Thymus (tissue), 11 donors: ENCODE measurements at regions not wholly inside any gene's neighbourhood (a gene's known extent, or its start where the extent isn't known, plus 50 kb on each side); places are given as distances from the start of the nearest gene placed in this dataset.

ENCODE experiments used
- DNase-seq, 9 donors: peaks; one replicate each; pipeline ENCODE4 v3.0.0-alpha.2; 2013; ENCODE audit warnings: low spot score in 9 of 9, low read depth in 6 of 9, missing footprints in 1 of 9
- H3K27ac ChIP-seq, 2 donors: one replicate each; pipeline ENCODE4 v1.5.1; 2013; ENCODE audit warnings: control low read depth in 1 of 2, low read depth in 1 of 2, low read length in 1 of 2, mild to moderate bottlenecking in 1 of 2, moderate library complexity in 1 of 2
- H3K27me3 ChIP-seq, 2 donors: one replicate each; pipeline ENCODE4 v1.5.1; 2013; ENCODE audit warnings: low read length in 1 of 2; ENCODE audit not compliant: control insufficient read depth in 2 of 2, insufficient read depth in 1 of 2
- H3K36me3 ChIP-seq, 2 donors: one replicate each; pipeline ENCODE4 v1.5.1; 2013; ENCODE audit warnings: low read length in 1 of 2, mild to moderate bottlenecking in 1 of 2, moderate library complexity in 1 of 2; ENCODE audit not compliant: control insufficient read depth in 2 of 2, insufficient read depth in 2 of 2
- H3K4me1 ChIP-seq, 2 donors: one replicate each; pipeline ENCODE4 v1.5.1; 2013; ENCODE audit warnings: low read length in 2 of 2; ENCODE audit not compliant: control insufficient read depth in 2 of 2, insufficient read depth in 2 of 2
- H3K4me3 ChIP-seq, 2 donors: one replicate each; pipeline ENCODE4 v1.5.1; 2013; ENCODE audit warnings: low read length in 2 of 2, control low read depth in 1 of 2, mild to moderate bottlenecking in 1 of 2
- H3K9me3 ChIP-seq, 2 donors: one replicate each; pipeline ENCODE4 v1.5.1; 2013; ENCODE audit warnings: low read length in 1 of 2, mild to moderate bottlenecking in 1 of 2; ENCODE audit not compliant: control insufficient read depth in 2 of 2, insufficient read depth in 1 of 2
- WGBS: extraction: QIAGEN DNeasy Blood & Tissue Kit; methylation state at CpG from one replicate; pipeline ENCODE4 v1.1.7; 2013; 5-methylcytosine and 5-hydroxymethylcytosine counted together
- donor health status: healthy.

DNA sequence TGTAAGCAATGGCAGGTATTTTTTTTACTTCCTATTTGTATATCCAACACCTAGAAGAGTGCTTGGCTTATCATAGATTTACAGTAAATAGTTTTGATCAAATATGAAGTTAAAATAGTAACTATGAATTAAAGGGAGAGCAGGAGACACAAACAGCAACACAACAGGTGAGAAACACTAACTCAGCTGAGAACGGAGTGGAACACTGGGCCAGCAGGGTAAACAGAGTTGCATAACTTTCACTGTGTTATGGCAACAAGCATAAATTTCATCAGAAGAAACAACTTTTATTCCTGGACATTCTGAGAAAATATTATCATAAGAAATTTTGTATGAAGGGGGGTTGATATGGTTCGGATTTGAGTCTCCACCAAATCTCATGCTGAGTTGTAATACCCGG, 52.2 kb upstream of the SMIM30 start:
- WGBS, result 73% methylated on average over 3 of the region's 3 CpGs

More for the DNA sequence above, 52.2 kb upstream of the SMIM30 start:
- Histone ChIP-seq H3K4me1 (no peaks in the 10 kb centered on the region), H3K36me3 (no peaks in the 10 kb centered on the region), H3K27ac (no peak overlapping the region), H3K9me3 (no peaks in the 10 kb centered on the region), H3K4me3 (no peak overlapping the region), H3K27me3 (no peaks in the 10 kb centered on the region)
- DNase-seq, result no peak
